ENCODE measurements at regions not wholly inside any gene's neighbourhood (a gene's known extent, or its start where the extent isn't known, plus 50 kb on each side); places are given as distances from the start of the nearest gene placed in this dataset.

DNA sequence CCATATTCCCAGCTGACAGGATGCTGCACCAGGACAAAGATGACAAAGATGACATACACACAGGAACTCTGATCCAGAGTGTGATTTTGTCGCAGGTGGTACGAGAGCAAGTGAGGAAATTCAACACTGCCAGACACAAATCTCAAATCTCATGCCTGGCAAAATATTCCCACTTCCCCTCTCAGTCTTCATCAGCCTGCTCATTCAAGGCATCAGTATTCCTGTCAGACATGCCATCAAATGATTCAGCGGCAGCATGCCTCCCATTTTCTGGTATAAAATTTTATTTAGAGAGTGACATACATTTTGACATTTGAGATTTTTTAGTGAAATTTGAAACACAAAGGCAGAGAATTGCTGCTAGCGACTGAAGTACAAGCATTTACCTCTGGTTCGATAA, 228.1 kb upstream of the LMCD1 start:
- dilution Hi-C loops (cut with MboI; ENCODE audit: extremely low pct_ligation_motif_present, low sequenced_read_pairs) (no loop called here), intact Hi-C loops (cut with micrococcal nuclease) (no loop called here)
- no peak for DNase-seq (ENCODE audit: low read depth, low spot score)
- BruUV-seq (replicated peaks), result no TSS peak
- H3K9ac ChIP-seq (replicated peaks; ENCODE audit: extremely low read depth, insufficient read depth, low read length), result no peak overlapping the region
- H3K4me1 ChIP-seq (ENCODE audit: control insufficient read depth, extremely low read depth, insufficient read depth, low read length), result no peaks in the 10 kb centered on the region
- POLR2A ChIA-PET, result no interaction called here
- no peak overlapping the region for H3K4me2 ChIP-seq (ENCODE audit: insufficient read depth, low read length)
- TF ChIP-seq FOS (IDR thresholded peaks at IDR 0.05; ENCODE audit: borderline replicate concordance, insufficient read depth, low read length), result no peak
- TF ChIP-seq, protein P1, sequence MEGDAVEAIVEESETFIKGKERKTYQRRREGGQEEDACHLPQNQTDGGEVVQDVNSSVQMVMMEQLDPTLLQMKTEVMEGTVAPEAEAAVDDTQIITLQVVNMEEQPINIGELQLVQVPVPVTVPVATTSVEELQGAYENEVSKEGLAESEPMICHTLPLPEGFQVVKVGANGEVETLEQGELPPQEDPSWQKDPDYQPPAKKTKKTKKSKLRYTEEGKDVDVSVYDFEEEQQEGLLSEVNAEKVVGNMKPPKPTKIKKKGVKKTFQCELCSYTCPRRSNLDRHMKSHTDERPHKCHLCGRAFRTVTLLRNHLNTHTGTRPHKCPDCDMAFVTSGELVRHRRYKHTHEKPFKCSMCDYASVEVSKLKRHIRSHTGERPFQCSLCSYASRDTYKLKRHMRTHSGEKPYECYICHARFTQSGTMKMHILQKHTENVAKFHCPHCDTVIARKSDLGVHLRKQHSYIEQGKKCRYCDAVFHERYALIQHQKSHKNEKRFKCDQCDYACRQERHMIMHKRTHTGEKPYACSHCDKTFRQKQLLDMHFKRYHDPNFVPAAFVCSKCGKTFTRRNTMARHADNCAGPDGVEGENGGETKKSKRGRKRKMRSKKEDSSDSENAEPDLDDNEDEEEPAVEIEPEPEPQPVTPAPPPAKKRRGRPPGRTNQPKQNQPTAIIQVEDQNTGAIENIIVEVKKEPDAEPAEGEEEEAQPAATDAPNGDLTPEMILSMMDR (IDR thresholded peaks at IDR 0.05; ENCODE audit: extremely low read depth in 1 of 2, insufficient read depth in 1 of 2, low read depth in 1 of 2, low read length in 2 of 2), result no peak
- no peak for TF ChIP-seq EZH2 (IDR thresholded peaks at IDR 0.05; ENCODE audit: borderline replicate concordance, low read depth, low read length, severe bottlenecking)
- TF ChIP-seq POLR2AphosphoS5 (IDR thresholded peaks at IDR 0.05; ENCODE audit: insufficient read depth, low read depth, low read length), result no peak
- no peak for TF ChIP-seq POLR2A (IDR thresholded peaks at IDR 0.05; ENCODE audit: low read depth, low read length)
- no peak for TF ChIP-seq MYC (IDR thresholded peaks at IDR 0.05; ENCODE audit: low read depth, low read length)
- TF ChIP-seq GATA2 (IDR thresholded peaks at IDR 0.05; ENCODE audit: insufficient read depth, insufficient read length, low read depth, low read length), result no peak
- TF ChIP-seq, protein P2, sequence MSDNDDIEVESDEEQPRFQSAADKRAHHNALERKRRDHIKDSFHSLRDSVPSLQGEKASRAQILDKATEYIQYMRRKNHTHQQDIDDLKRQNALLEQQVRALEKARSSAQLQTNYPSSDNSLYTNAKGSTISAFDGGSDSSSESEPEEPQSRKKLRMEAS (IDR thresholded peaks at IDR 0.05; ENCODE audit: insufficient read depth, insufficient read length), result no peak
- TF ChIP-seq JUN (IDR thresholded peaks at IDR 0.05; ENCODE audit: borderline replicate concordance, insufficient read depth, insufficient read length, low read depth), result no peak
- no peaks in the 10 kb centered on the region for H3K27me3 ChIP-seq (ENCODE audit: control insufficient read depth in 2 of 2, insufficient read depth in 2 of 2, low read length in 2 of 2)
- H3K9me1 ChIP-seq (replicated peaks; ENCODE audit: control insufficient read depth, extremely low read depth, insufficient read depth, low read length), result no peaks in the 10 kb centered on the region
- no peaks in the 10 kb centered on the region for H3K9me3 ChIP-seq (replicated peaks; ENCODE audit: control insufficient read depth, insufficient read depth, low read length)
- H3K4me3 ChIP-seq (replicated peaks in 1 of 3; ENCODE audit: insufficient read depth in 1 of 3, low read depth in 1 of 3, low read length in 3 of 3), result no peak overlapping the region
- no peaks in the 10 kb centered on the region for H3K36me3 ChIP-seq (ENCODE audit: control insufficient read depth in 2 of 2, extremely low read depth in 1 of 2, insufficient read depth in 2 of 2, low read length in 2 of 2)
- no peaks in the 10 kb centered on the region for H4K20me1 ChIP-seq (replicated peaks; ENCODE audit: control insufficient read depth, extremely low read depth, insufficient read depth, low read length)
- CTCF ChIA-PET, result no interaction called here
- FAIRE-seq, result no peak
- H3K27ac ChIP-seq (ENCODE audit: insufficient read depth, low read depth, low read length), result no peak overlapping the region
- no peak overlapping the region for H2AFZ ChIP-seq (ENCODE audit: low read depth, low read length)
- H3K79me2 ChIP-seq (ENCODE audit: control insufficient read depth, insufficient read depth, low read length), result no peaks in the 10 kb centered on the region

All from endothelial cell of umbilical vein (primary cell).